SK-N-SH treated with all-trans-retinoic acid at 6 μM for 48 hours (cell line): ENCODE measurements at regions not wholly inside any gene's neighbourhood (a gene's known extent, or its start where the extent isn't known, plus 50 kb on each side); places are given as distances from the start of the nearest gene placed in this dataset.

Experiments used
- ATAC-seq: fragments of 200-7000 bp; cut with Tn5 transposase; 3 replicates; pipeline ENCODE4 v1.9.1; 2020; ENCODE audit warnings: mild to moderate bottlenecking, moderate library complexity
- ARNTL ChIP-seq: fragments of 450-650 bp; formaldehyde crosslinking; IDR thresholded peaks from 2 replicates; pipeline ENCODE4 v1.5.0; 2020; ENCODE audit warnings: low read depth, mild to moderate bottlenecking, moderate library complexity, borderline replicate concordance
- BACH2 ChIP-seq: fragments of 250-450 bp; sonication (Bioruptor Pico); IDR thresholded peaks from 2 replicates; pipeline ENCODE4 v1.9.0; 2021; ENCODE audit warnings: mild to moderate bottlenecking, borderline replicate concordance
- CSDC2 ChIP-seq: fragments of 250-450 bp; sonication (Bioruptor Pico); IDR thresholded peaks from 2 replicates; pipeline ENCODE4 v1.5.0; 2020; ENCODE audit warnings: mild to moderate bottlenecking, moderate library complexity
- CSRNP3 ChIP-seq: fragments of 250-450 bp; sonication (Bioruptor Pico); IDR thresholded peaks from 2 replicates; pipeline ENCODE4 v1.5.1; 2021; ENCODE audit warnings: mild to moderate bottlenecking, moderate library complexity
- ESRRG ChIP-seq: fragments of 250-450 bp; sonication (Bioruptor Pico); IDR thresholded peaks from 2 replicates; pipeline ENCODE4 v1.6.1; 2021; ENCODE audit warnings: mild to moderate bottlenecking
- GLIS3 ChIP-seq: fragments of 250-450 bp; sonication (Bioruptor Pico); IDR thresholded peaks from 2 replicates; pipeline ENCODE4 v1.5.0; 2020; ENCODE audit warnings: mild to moderate bottlenecking, moderate library complexity
- ISL1 ChIP-seq: fragments of 250-450 bp; sonication (Bioruptor Pico); IDR thresholded peaks from 2 replicates; pipeline ENCODE4 v2.1.2; 2022; ENCODE audit warnings: mild to moderate bottlenecking, moderate library complexity
- OSR1 ChIP-seq: fragments of 250-450 bp; sonication (Bioruptor Pico); IDR thresholded peaks from 2 replicates; pipeline ENCODE4 v1.8.0; 2022; ENCODE audit warnings: moderate library complexity, mild to moderate bottlenecking, inconsistent platforms
- PPARA ChIP-seq: fragments of 250-450 bp; sonication (Bioruptor Pico); IDR thresholded peaks from 2 replicates; pipeline ENCODE4 v1.5.0; 2020; ENCODE audit warnings: mild to moderate bottlenecking, borderline replicate concordance
- RARB ChIP-seq: fragments of 250-450 bp; sonication (Bioruptor Pico); IDR thresholded peaks from 2 replicates; pipeline ENCODE4 v1.8.0; 2021; ENCODE audit warnings: mild to moderate bottlenecking, moderate library complexity
- SNAI2 ChIP-seq: fragments of 250-450 bp; sonication (Bioruptor Pico); IDR thresholded peaks from 2 replicates; pipeline ENCODE4 v1.5.0; 2020; ENCODE audit warnings: mild to moderate bottlenecking, moderate library complexity
- TCF4 ChIP-seq: fragments of 250-450 bp; sonication (Bioruptor Pico); IDR thresholded peaks from 2 replicates; pipeline ENCODE4 v1.8.0; 2021; ENCODE audit warnings: mild to moderate bottlenecking, moderate library complexity, borderline replicate concordance
- TOX ChIP-seq: fragments of 250-450 bp; sonication (Bioruptor Pico); IDR thresholded peaks from 2 replicates; pipeline ENCODE4 v1.8.0; 2021; ENCODE audit warnings: mild to moderate bottlenecking, moderate library complexity, borderline replicate concordance
- TSHZ2 ChIP-seq: fragments of 250-450 bp; sonication (Bioruptor Pico); IDR thresholded peaks from 2 replicates; pipeline ENCODE4 v1.5.0; 2020; ENCODE audit warnings: mild to moderate bottlenecking, moderate library complexity
- ZC3H10 ChIP-seq: fragments of 250-450 bp; sonication (Bioruptor Pico); IDR thresholded peaks from 2 replicates; pipeline ENCODE4 v1.5.1; 2021; ENCODE audit warnings: mild to moderate bottlenecking, moderate library complexity
- ZFP3 ChIP-seq: fragments of 250-450 bp; sonication (Bioruptor Pico); IDR thresholded peaks from 2 replicates; pipeline ENCODE4 v1.5.0; 2020; ENCODE audit warnings: mild to moderate bottlenecking, moderate library complexity
- ZFP30 ChIP-seq: fragments of 450-650 bp; formaldehyde crosslinking; IDR thresholded peaks from 2 replicates; pipeline ENCODE4 v1.5.0; 2022; ENCODE audit warnings: mild to moderate bottlenecking, moderate library complexity
- ZNF565 ChIP-seq: fragments of 450-650 bp; formaldehyde crosslinking; conservative IDR thresholded peaks from 2 replicates; pipeline ENCODE4 v1.5.0; 2020; ENCODE audit warnings: low read depth, mild to moderate bottlenecking, moderate library complexity
- ZNF70 ChIP-seq: fragments of 450-650 bp; formaldehyde crosslinking; IDR thresholded peaks from 2 replicates; pipeline ENCODE4 v1.5.0; 2020; ENCODE audit warnings: mild to moderate bottlenecking, moderate library complexity
- ZNF8 ChIP-seq: fragments of 450-650 bp; formaldehyde crosslinking; IDR thresholded peaks from 2 replicates; pipeline ENCODE4 v1.5.0; 2020; ENCODE audit warnings: mild to moderate bottlenecking, moderate library complexity
- TF ChIP-seq, protein P1 (sequence below): fragments of 250-450 bp; sonication (Bioruptor Pico); IDR thresholded peaks from 2 replicates; pipeline ENCODE4 v1.5.1; 2020; ENCODE audit warnings: low read depth, mild to moderate bottlenecking, moderate library complexity
- TF ChIP-seq, protein P2 (sequence below): fragments of 250-450 bp; sonication (Bioruptor Pico); IDR thresholded peaks from 2 replicates; pipeline ENCODE4 v1.8.0; 2021; ENCODE audit warnings: low read depth, mild to moderate bottlenecking, moderate library complexity, borderline replicate concordance
- TF ChIP-seq, protein P3 (sequence below): fragments of 250-450 bp; sonication (Bioruptor Pico); IDR thresholded peaks from 2 replicates; pipeline ENCODE4 v1.8.0; 2020; ENCODE audit warnings: mild to moderate bottlenecking, moderate library complexity, borderline replicate concordance

- ATAC-seq = no peak
- TF ChIP-seq SNAI2 (CRISPR knock-in tag) (no peak), OSR1 (CRISPR knock-in tag) (no peak), ZNF70 (CRISPR knock-in tag) (no peak), CSDC2 (CRISPR knock-in tag) (no peak), BACH2 (no peak), ZFP30 (CRISPR knock-in tag) (no peak), ZC3H10 (CRISPR knock-in tag) (no peak), TOX (no peak), ZNF565 (CRISPR knock-in tag) (no peak), ESRRG (CRISPR knock-in tag) (no peak), TSHZ2 (CRISPR knock-in tag) (no peak), CSRNP3 (CRISPR knock-in tag) (no peak), TCF4 (CRISPR knock-in tag) (no peak), ARNTL (no peak), ZFP3 (CRISPR knock-in tag) (no peak), ISL1 (CRISPR knock-in tag) (no peak)
- TF ChIP-seq, protein P1, sequence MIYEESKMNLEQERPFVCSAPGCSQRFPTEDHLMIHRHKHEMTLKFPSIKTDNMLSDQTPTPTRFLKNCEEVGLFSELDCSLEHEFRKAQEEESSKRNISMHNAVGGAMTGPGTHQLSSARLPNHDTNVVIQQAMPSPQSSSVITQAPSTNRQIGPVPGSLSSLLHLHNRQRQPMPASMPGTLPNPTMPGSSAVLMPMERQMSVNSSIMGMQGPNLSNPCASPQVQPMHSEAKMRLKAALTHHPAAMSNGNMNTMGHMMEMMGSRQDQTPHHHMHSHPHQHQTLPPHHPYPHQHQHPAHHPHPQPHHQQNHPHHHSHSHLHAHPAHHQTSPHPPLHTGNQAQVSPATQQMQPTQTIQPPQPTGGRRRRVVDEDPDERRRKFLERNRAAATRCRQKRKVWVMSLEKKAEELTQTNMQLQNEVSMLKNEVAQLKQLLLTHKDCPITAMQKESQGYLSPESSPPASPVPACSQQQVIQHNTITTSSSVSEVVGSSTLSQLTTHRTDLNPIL (CRISPR knock-in tag) = no peak
- TF ChIP-seq, protein P2, sequence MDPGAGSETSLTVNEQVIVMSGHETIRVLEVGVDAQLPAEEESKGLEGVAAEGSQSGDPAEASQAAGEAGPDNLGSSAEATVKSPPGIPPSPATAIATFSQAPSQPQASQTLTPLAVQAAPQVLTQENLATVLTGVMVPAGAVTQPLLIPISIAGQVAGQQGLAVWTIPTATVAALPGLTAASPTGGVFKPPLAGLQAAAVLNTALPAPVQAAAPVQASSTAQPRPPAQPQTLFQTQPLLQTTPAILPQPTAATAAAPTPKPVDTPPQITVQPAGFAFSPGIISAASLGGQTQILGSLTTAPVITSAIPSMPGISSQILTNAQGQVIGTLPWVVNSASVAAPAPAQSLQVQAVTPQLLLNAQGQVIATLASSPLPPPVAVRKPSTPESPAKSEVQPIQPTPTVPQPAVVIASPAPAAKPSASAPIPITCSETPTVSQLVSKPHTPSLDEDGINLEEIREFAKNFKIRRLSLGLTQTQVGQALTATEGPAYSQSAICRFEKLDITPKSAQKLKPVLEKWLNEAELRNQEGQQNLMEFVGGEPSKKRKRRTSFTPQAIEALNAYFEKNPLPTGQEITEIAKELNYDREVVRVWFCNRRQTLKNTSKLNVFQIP = no peak
Measured at GRCh38 chr15:31169558-31169957, 68.0 kb upstream of the TRPM1 start.

DNA sequence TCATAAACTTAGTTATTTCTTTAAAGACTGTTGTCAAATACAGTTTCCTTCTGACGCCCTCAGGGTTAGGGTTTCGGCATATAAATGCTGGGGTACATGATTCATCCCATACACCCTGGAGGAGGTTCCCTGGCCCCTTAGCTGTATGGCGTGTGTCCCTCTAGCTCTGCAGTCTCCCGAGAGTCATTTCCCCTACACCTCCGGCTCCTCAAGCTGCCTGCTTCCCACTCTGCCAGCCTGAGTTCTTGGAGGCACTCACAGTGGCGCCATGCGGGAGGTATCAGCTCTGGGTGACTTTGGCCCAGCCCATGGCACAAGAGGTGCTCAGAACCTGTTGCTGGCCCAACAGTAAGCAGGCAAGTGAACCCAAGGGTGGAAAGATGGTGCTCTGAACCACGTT is 70.2 kb upstream of the TRPM1 start:
- no peak for ATAC-seq
- TF ChIP-seq ARNTL (no peak), RARB (CRISPR knock-in tag) (no peak), PPARA (CRISPR knock-in tag) (no peak)

GRCh38 chr15:31172606-31173005 is 71.1 kb upstream of the TRPM1 start:
- ATAC-seq = no peak
- TF ChIP-seq ZNF565 (CRISPR knock-in tag) = no peak
- no peak for TF ChIP-seq PPARA (CRISPR knock-in tag)
- TF ChIP-seq ARNTL = no peak
- no peak for TF ChIP-seq ZNF8
- no peak for TF ChIP-seq OSR1 (CRISPR knock-in tag)
- TF ChIP-seq ISL1 (CRISPR knock-in tag) = no peak
- TF ChIP-seq, protein P3, sequence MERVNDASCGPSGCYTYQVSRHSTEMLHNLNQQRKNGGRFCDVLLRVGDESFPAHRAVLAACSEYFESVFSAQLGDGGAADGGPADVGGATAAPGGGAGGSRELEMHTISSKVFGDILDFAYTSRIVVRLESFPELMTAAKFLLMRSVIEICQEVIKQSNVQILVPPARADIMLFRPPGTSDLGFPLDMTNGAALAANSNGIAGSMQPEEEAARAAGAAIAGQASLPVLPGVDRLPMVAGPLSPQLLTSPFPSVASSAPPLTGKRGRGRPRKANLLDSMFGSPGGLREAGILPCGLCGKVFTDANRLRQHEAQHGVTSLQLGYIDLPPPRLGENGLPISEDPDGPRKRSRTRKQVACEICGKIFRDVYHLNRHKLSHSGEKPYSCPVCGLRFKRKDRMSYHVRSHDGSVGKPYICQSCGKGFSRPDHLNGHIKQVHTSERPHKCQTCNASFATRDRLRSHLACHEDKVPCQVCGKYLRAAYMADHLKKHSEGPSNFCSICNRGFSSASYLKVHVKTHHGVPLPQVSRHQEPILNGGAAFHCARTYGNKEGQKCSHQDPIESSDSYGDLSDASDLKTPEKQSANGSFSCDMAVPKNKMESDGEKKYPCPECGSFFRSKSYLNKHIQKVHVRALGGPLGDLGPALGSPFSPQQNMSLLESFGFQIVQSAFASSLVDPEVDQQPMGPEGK (CRISPR knock-in tag) = no peak
- TF ChIP-seq SNAI2 (CRISPR knock-in tag) = no peak
- no peak for TF ChIP-seq GLIS3 (CRISPR knock-in tag)
- TF ChIP-seq ESRRG (CRISPR knock-in tag) = no peak
- TF ChIP-seq ZC3H10 (CRISPR knock-in tag) = no peak
- TF ChIP-seq CSDC2 (CRISPR knock-in tag) = no peak
- TF ChIP-seq CSRNP3 (CRISPR knock-in tag) = no peak
- TF ChIP-seq RARB (CRISPR knock-in tag) = no peak
- TF ChIP-seq ZNF70 (CRISPR knock-in tag) = no peak
- TF ChIP-seq, protein P1 (CRISPR knock-in tag) = no peak
- TF ChIP-seq TOX = no peak
- TF ChIP-seq TSHZ2 (CRISPR knock-in tag) = no peak
- no peak for TF ChIP-seq BACH2
